Trophoblast cell (in vitro differentiated cells and primary cell): ENCODE measurements at regions not wholly inside any gene's neighbourhood (a gene's known extent, or its start where the extent isn't known, plus 50 kb on each side); places are given as distances from the start of the nearest gene placed in this dataset.
A peak's percentile ranks its signal among the peaks of the same experiment; 100 is the strongest.

ENCODE experiments used
- DNase-seq, 2 donors: peaks; one replicate each; pipeline ENCODE4 v3.0.0-alpha.2; 2016
- H2AFZ ChIP-seq: 2 replicates; pipeline ENCODE4 v1.6.1; 2013; ENCODE audit warnings: low read length, moderate library complexity, mild to moderate bottlenecking; ENCODE audit not compliant: insufficient read depth, poor library complexity
- H2AK5ac ChIP-seq: 2 replicates; pipeline ENCODE4 v1.6.1; 2013; ENCODE audit warnings: mild to moderate bottlenecking, low read length
- H2BK120ac ChIP-seq: 2 replicates; pipeline ENCODE4 v1.6.1; 2013; ENCODE audit warnings: low read length, mild to moderate bottlenecking, moderate library complexity; ENCODE audit not compliant: insufficient read depth, poor library complexity
- H2BK12ac ChIP-seq: 2 replicates; pipeline ENCODE4 v1.6.1; 2013; ENCODE audit warnings: mild to moderate bottlenecking, low read length, moderate library complexity
- H2BK5ac ChIP-seq: 2 replicates; pipeline ENCODE4 v1.6.1; 2013; ENCODE audit warnings: low read length, low read depth, moderate library complexity, mild to moderate bottlenecking; ENCODE audit not compliant: poor library complexity
- H3K14ac ChIP-seq: 2 replicates; pipeline ENCODE4 v1.6.1; 2013; ENCODE audit warnings: mild to moderate bottlenecking, low read length
- H3K18ac ChIP-seq: 2 replicates; pipeline ENCODE4 v1.6.1; 2013; ENCODE audit warnings: mild to moderate bottlenecking, low read length
- H3K23ac ChIP-seq: 2 replicates; pipeline ENCODE4 v1.6.1; 2013; ENCODE audit warnings: low read length
- H3K27ac ChIP-seq: 2 replicates; pipeline ENCODE4 v1.5.1; 2013; ENCODE audit warnings: low read depth, mild to moderate bottlenecking, inconsistent platforms, low read length, moderate library complexity
- H3K27me3 ChIP-seq: 2 replicates; pipeline ENCODE4 v1.6.1; 2013; ENCODE audit warnings: inconsistent platforms, mild to moderate bottlenecking, low read length, moderate library complexity; ENCODE audit not compliant: insufficient read depth
- H3K36me3 ChIP-seq, 2 experiments: 1 replicate in 1 of 2; 2 replicates in 1 of 2; pipeline ENCODE4 v1.6.1; 2013; ENCODE audit warnings: low read length in 2 of 2, mild to moderate bottlenecking in 2 of 2, moderate library complexity in 1 of 2; ENCODE audit not compliant: insufficient read depth in 2 of 2, control insufficient read depth in 1 of 2
- H3K4ac ChIP-seq: 2 replicates; pipeline ENCODE4 v1.6.1; 2013; ENCODE audit warnings: low read depth, mild to moderate bottlenecking, low read length, moderate library complexity
- H3K4me1 ChIP-seq, 2 experiments: 1 replicate in 1 of 2; 2 replicates in 1 of 2; pipeline ENCODE4 v1.6.1; 2013; ENCODE audit warnings: low read length in 2 of 2, mild to moderate bottlenecking in 2 of 2, moderate library complexity in 1 of 2; ENCODE audit not compliant: insufficient read depth in 2 of 2, control insufficient read depth in 1 of 2
- H3K4me2 ChIP-seq: 2 replicates; pipeline ENCODE4 v1.6.1; 2013; ENCODE audit warnings: inconsistent platforms, mild to moderate bottlenecking, low read length, moderate library complexity
- H3K4me3 ChIP-seq: 2 replicates; pipeline ENCODE4 v1.5.1; 2013; ENCODE audit warnings: mild to moderate bottlenecking, low read depth, low read length, inconsistent platforms
- H3K79me1 ChIP-seq: one replicate; pipeline ENCODE4 v1.6.1; 2013; ENCODE audit warnings: low read length
- H3K79me2 ChIP-seq: 2 replicates; pipeline ENCODE4 v1.6.1; 2013; ENCODE audit warnings: low read length, mild to moderate bottlenecking; ENCODE audit not compliant: control insufficient read depth, insufficient read depth, poor library complexity
- H3K9ac ChIP-seq: 2 replicates; pipeline ENCODE4 v1.6.1; 2013; ENCODE audit warnings: mild to moderate bottlenecking, low read length
- H3K9me3 ChIP-seq: 2 replicates; pipeline ENCODE4 v1.6.1; 2013; ENCODE audit warnings: low read depth, mild to moderate bottlenecking, control low read depth, inconsistent platforms, low read length; ENCODE audit not compliant: insufficient read depth
- H4K12ac ChIP-seq: 2 replicates; pipeline ENCODE4 v1.6.1; 2013; ENCODE audit warnings: low read depth, mild to moderate bottlenecking, low read length, moderate library complexity
- H4K8ac ChIP-seq: 2 replicates; pipeline ENCODE4 v1.6.1; 2013; ENCODE audit warnings: low read depth, mild to moderate bottlenecking, low read length, moderate library complexity
- H4K91ac ChIP-seq: one replicate; pipeline ENCODE4 v1.6.1; 2013; ENCODE audit warnings: low read depth, mild to moderate bottlenecking, low read length, moderate library complexity
- WGBS: extraction: QIAGEN DNeasy Blood & Tissue Kit; methylation state at CpG from one replicate; pipeline ENCODE4 v1.1.7; 2013; ENCODE audit warnings: missing lambda C conversion rate; ENCODE audit not compliant: insufficient read length, insufficient coverage; ENCODE audit errors: extremely low coverage; 5-methylcytosine and 5-hydroxymethylcytosine counted together

DNA sequence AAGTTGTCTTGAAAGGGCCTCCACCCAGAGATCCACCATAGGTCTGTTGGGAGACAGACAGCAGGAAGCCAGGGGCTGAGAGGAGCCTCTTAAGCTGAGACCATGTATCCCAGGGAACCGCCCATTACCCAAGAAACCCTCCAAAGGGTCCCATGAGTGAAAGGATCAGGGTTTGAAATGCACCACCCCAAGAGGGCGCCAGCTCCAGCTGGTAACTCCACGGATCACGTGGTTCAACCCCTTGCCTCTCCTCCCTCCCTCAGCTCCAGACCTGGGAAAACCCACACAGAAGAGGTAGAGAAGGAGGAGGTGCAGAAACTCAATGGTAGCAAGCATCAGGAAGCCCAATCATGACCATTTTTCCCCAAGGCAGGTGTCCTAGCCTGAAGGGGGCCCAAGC, 148.7 kb downstream of the AIPL1 start:
- Histone ChIP-seq H3K79me1 (no peaks in the 10 kb centered on the region), H4K12ac (no peak overlapping the region), H4K91ac (no peak overlapping the region), H3K4ac (no peak overlapping the region), H3K18ac (no peak overlapping the region), H3K27me3 (no peaks in the 10 kb centered on the region), H4K8ac (no peak overlapping the region), H2AFZ (no peak overlapping the region), H3K27ac (no peak overlapping the region), H2BK12ac (no peak overlapping the region), H2BK5ac (no peak overlapping the region), H3K79me2 (no peaks in the 10 kb centered on the region), H3K36me3 (no peaks in the 10 kb centered on the region), H3K14ac (no peak overlapping the region), H3K4me2 (no peak overlapping the region), H2BK120ac (no peak overlapping the region), H3K9me3 (peaks cover under 1% of the 10 kb centered on the region), H3K9ac (no peak overlapping the region), H2AK5ac (no peak overlapping the region), H3K23ac (no peak overlapping the region), H3K4me1 (no peaks in the 10 kb centered on the region), H3K4me3 (no peak overlapping the region)
- no peak for DNase-seq
- WGBS = no CpG with 5 or more reads among the region's 4 CpGs

- no peak overlapping the region for H2BK12ac ChIP-seq
- no peak overlapping the region for H3K18ac ChIP-seq
- no peak overlapping the region for H3K9ac ChIP-seq
- H2BK120ac ChIP-seq = no peak overlapping the region
- DNase-seq = no peak
- no peak overlapping the region for H3K4me2 ChIP-seq
- no peak overlapping the region for H3K27ac ChIP-seq
- no peaks in the 10 kb centered on the region for H3K27me3 ChIP-seq
- no peaks in the 10 kb centered on the region for H3K36me3 ChIP-seq
- no peaks in the 10 kb centered on the region for H3K79me1 ChIP-seq
- no peak overlapping the region for H3K4ac ChIP-seq
- H3K4me1 ChIP-seq = no peaks in the 10 kb centered on the region
- no peak overlapping the region for H2BK5ac ChIP-seq
- H4K8ac ChIP-seq = no peak overlapping the region
- no peak overlapping the region for H3K4me3 ChIP-seq
- H3K23ac ChIP-seq = no peak overlapping the region
- H2AFZ ChIP-seq = no peak overlapping the region
- H2AK5ac ChIP-seq = no peak overlapping the region
- no peak overlapping the region for H4K91ac ChIP-seq
- no peaks in the 10 kb centered on the region for H3K79me2 ChIP-seq
- no peak overlapping the region for H3K14ac ChIP-seq
- no peak overlapping the region for H4K12ac ChIP-seq
- H3K9me3 ChIP-seq = peaks cover 2% of the 10 kb centered on the region
These were observed 149.4 kb downstream of the AIPL1 start for GRCh38 chr17:6285486-6285885.

- H4K91ac ChIP-seq = no peak overlapping the region
These were observed 155.3 kb downstream of the AIPL1 start for GRCh38 chr17:6279659-6280058.

GRCh38 chr17:6278376-6278775, 156.5 kb downstream of the AIPL1 start:
- no peak overlapping the region for H2AK5ac ChIP-seq
- no peak overlapping the region for H4K12ac ChIP-seq
- H3K9me3 ChIP-seq = peaks cover 2% of the 10 kb centered on the region
- no peak overlapping the region for H3K18ac ChIP-seq
- no peak for DNase-seq
- H4K8ac ChIP-seq = no peak overlapping the region
- H3K4ac ChIP-seq = no peak overlapping the region
- H3K79me2 ChIP-seq = no peaks in the 10 kb centered on the region
- H3K23ac ChIP-seq = no peak overlapping the region
- no peak overlapping the region for H3K4me3 ChIP-seq
- H3K14ac ChIP-seq = no peak overlapping the region
- no peak overlapping the region for H3K27ac ChIP-seq
- H3K27me3 ChIP-seq = no peaks in the 10 kb centered on the region
- no peaks in the 10 kb centered on the region for H3K36me3 ChIP-seq
- H4K91ac ChIP-seq = no peak overlapping the region
- WGBS = no CpG with 5 or more reads among the region's 4 CpGs
- H3K9ac ChIP-seq = no peak overlapping the region
- H3K79me1 ChIP-seq = no peaks in the 10 kb centered on the region
- H3K4me2 ChIP-seq = no peak overlapping the region
- H3K4me1 ChIP-seq = no peaks in the 10 kb centered on the region
- no peak overlapping the region for H2AFZ ChIP-seq
- H2BK5ac ChIP-seq = no peak overlapping the region
- no peak overlapping the region for H2BK120ac ChIP-seq
- H2BK12ac ChIP-seq = no peak overlapping the region

More at GRCh38 chr17:6279659-6280058, 155.3 kb downstream of the AIPL1 start:
- H3K14ac ChIP-seq = no peak overlapping the region
- no peaks in the 10 kb centered on the region for H3K79me2 ChIP-seq
- H3K27ac ChIP-seq = no peak overlapping the region
- H3K23ac ChIP-seq = no peak overlapping the region
- H2AK5ac ChIP-seq = no peak overlapping the region
- no peak overlapping the region for H2BK120ac ChIP-seq
- H2BK12ac ChIP-seq = no peak overlapping the region
- H3K4ac ChIP-seq = no peak overlapping the region
- H3K4me1 ChIP-seq = no peaks in the 10 kb centered on the region
- no peak overlapping the region for H2BK5ac ChIP-seq
- H3K4me3 ChIP-seq = no peak overlapping the region
- no peaks in the 10 kb centered on the region for H3K27me3 ChIP-seq
- WGBS = no CpG with 5 or more reads among the region's 7 CpGs
- peak; percentile 32 to 43 for DNase-seq
- H3K18ac ChIP-seq = no peak overlapping the region
- H4K8ac ChIP-seq = no peak overlapping the region
- no peak overlapping the region for H2AFZ ChIP-seq
- H3K4me2 ChIP-seq = no peak overlapping the region
- H4K12ac ChIP-seq = no peak overlapping the region
- no peaks in the 10 kb centered on the region for H3K79me1 ChIP-seq
- no peak overlapping the region for H3K9ac ChIP-seq
- peaks cover 2% of the 10 kb centered on the region for H3K9me3 ChIP-seq
- no peaks in the 10 kb centered on the region for H3K36me3 ChIP-seq
